LNCaP clone FGC (cell line): ENCODE measurements at regions not wholly inside any gene's neighbourhood (a gene's known extent, or its start where the extent isn't known, plus 50 kb on each side); places are given as distances from the start of the nearest gene placed in this dataset.

Experiments used
- DNase-seq: peaks from one replicate; pipeline ENCODE4 v3.0.0-alpha.2; 2011; ENCODE audit warnings: low read depth
- H3K4me3 ChIP-seq: 2 replicates; pipeline ENCODE4 v1.5.1; 2011; ENCODE audit warnings: mild to moderate bottlenecking, low read depth, low read length, control low read depth
- CTCF ChIP-seq: IDR thresholded peaks from 2 replicates; pipeline ENCODE4 v1.5.1; 2012; ENCODE audit warnings: mild to moderate bottlenecking; ENCODE audit not compliant: control insufficient read depth, insufficient read depth; ENCODE audit errors: extremely low read depth

- TF ChIP-seq CTCF, result no peak
- no peak for DNase-seq
- H3K4me3 ChIP-seq, result no peak overlapping the region
Measured at GRCh38 chr4:11904846-11905739, 476.4 kb upstream of the HS3ST1 start.

GRCh38 chr4:11904117-11904535, 475.4 kb upstream of the HS3ST1 start:
- no peak for TF ChIP-seq CTCF
- H3K4me3 ChIP-seq, result no peak overlapping the region
- peak; percentile 99 for DNase-seq

GRCh38 chr4:11901089-11901488, 472.4 kb upstream of the HS3ST1 start:
- no peak overlapping the region for H3K4me3 ChIP-seq
- TF ChIP-seq CTCF, result no peak
- DNase-seq, result no peak

GRCh38 chr4:11900359-11900758, 471.7 kb upstream of the HS3ST1 start:
- H3K4me3 ChIP-seq, result no peak overlapping the region
- no peak for TF ChIP-seq CTCF
- DNase-seq, result no peak

GRCh38 chr4:11898796-11899195, 470.1 kb upstream of the HS3ST1 start:
- TF ChIP-seq CTCF, result no peak
- H3K4me3 ChIP-seq, result no peak overlapping the region
- DNase-seq, result no peak

GRCh38 chr4:11895766-11896165, 467.1 kb upstream of the HS3ST1 start:
- TF ChIP-seq CTCF, result no peak
- no peak for DNase-seq
- H3K4me3 ChIP-seq, result no peak overlapping the region

- no peak for TF ChIP-seq CTCF
- DNase-seq, result no peak
Measured at GRCh38 chr4:11894977-11895376, 466.3 kb upstream of the HS3ST1 start.

More at GRCh38 chr4:11894977-11895376, 466.3 kb upstream of the HS3ST1 start:
- no peak overlapping the region for H3K4me3 ChIP-seq
